Fibroblast of mammary gland (primary cell): ENCODE measurements at regions not wholly inside any gene's neighbourhood (a gene's known extent, or its start where the extent isn't known, plus 50 kb on each side); places are given as distances from the start of the nearest gene placed in this dataset.

Experiments
- DNase-seq: peaks from one replicate; pipeline ENCODE4 v3.0.0-alpha.2; 2010; ENCODE audit warnings: low read depth
- H3K4me3 ChIP-seq: 2 replicates; pipeline ENCODE4 v1.5.1; 2011; ENCODE audit warnings: low read depth, mild to moderate bottlenecking, low read length, moderate library complexity; ENCODE audit not compliant: control insufficient read depth
- TF ChIP-seq, protein P1 (sequence below): conservative IDR thresholded peaks from 2 replicates; pipeline ENCODE4 v1.5.1; 2011; ENCODE audit warnings: low read depth, low read length, inconsistent platforms; ENCODE audit not compliant: control insufficient read depth, insufficient read depth

DNA sequence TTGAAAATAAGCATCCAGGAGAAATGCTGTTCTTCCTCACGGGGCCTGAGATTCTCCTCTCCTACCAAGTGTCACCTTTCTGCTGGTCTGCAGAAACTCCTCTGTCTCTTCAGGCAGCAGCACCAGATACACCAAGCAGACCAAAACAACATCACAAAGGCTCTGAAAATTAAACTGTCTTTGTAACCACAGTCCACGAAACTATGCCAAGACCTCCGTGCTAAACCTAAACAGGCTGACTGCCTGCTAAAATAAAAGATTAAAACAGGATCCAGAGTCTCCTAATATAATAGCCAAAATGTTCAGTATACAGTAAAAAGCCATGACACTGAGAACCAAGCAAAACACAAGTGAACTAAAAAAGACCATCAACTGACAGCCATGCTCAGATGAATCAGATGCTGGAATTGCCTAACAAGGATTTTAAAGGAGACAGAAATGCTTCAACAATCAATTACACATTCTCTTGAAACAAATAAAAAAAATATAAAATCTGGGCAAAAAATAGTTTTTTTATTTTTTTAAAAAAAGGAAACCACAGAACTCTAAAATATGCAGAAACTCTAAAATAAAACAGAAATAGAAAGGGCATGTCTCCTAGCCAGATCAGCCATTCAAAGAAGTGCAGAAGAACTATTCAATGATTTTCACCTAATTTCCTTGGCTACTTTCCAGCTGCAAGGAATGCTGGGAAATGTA lies 50.3 kb upstream of the TOX3 start:
- no peak overlapping the region for H3K4me3 ChIP-seq
- TF ChIP-seq, protein P1, sequence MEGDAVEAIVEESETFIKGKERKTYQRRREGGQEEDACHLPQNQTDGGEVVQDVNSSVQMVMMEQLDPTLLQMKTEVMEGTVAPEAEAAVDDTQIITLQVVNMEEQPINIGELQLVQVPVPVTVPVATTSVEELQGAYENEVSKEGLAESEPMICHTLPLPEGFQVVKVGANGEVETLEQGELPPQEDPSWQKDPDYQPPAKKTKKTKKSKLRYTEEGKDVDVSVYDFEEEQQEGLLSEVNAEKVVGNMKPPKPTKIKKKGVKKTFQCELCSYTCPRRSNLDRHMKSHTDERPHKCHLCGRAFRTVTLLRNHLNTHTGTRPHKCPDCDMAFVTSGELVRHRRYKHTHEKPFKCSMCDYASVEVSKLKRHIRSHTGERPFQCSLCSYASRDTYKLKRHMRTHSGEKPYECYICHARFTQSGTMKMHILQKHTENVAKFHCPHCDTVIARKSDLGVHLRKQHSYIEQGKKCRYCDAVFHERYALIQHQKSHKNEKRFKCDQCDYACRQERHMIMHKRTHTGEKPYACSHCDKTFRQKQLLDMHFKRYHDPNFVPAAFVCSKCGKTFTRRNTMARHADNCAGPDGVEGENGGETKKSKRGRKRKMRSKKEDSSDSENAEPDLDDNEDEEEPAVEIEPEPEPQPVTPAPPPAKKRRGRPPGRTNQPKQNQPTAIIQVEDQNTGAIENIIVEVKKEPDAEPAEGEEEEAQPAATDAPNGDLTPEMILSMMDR, result no peak
- DNase-seq, result no peak
